Liver (tissue), 2 donors: ENCODE measurements at regions not wholly inside any gene's neighbourhood (a gene's known extent, or its start where the extent isn't known, plus 50 kb on each side); places are given as distances from the start of the nearest gene placed in this dataset.

Source experiments
- FOXA1 ChIP-seq: IDR thresholded peaks from 2 replicates; pipeline ENCODE4 v1.6.1; 2016; ENCODE audit warnings: antibody characterized with exemption
- TF ChIP-seq, protein P1 (sequence below): fragments of 150-350 bp; IDR thresholded peaks from 2 replicates; pipeline ENCODE4 v1.5.1; 2017; ENCODE audit warnings: improper control_type of control experiment, low read depth, low read length; ENCODE audit not compliant: missing input control
- donor health status: healthy.

DNA sequence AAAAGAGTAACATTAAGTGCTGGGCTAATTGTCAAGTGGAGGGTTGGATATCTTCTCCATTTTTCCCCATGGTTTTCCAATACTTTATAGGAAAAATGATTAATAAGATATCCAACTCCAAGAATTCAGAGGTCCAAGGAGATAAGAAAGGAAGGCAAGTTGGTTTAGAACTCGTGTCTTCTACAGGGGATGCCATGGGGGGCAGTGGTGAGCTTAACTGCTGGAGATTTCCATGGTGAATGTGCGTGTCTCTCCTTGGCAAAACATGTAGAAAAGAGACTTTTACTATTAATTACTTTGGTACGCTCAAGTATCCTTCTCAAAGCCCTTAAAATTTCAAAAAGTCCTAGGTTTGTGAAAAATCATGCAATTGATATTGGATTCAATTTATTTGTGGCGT lies 982.9 kb upstream of the RBFOX1 start:
- no peak for TF ChIP-seq FOXA1
- TF ChIP-seq, protein P1, sequence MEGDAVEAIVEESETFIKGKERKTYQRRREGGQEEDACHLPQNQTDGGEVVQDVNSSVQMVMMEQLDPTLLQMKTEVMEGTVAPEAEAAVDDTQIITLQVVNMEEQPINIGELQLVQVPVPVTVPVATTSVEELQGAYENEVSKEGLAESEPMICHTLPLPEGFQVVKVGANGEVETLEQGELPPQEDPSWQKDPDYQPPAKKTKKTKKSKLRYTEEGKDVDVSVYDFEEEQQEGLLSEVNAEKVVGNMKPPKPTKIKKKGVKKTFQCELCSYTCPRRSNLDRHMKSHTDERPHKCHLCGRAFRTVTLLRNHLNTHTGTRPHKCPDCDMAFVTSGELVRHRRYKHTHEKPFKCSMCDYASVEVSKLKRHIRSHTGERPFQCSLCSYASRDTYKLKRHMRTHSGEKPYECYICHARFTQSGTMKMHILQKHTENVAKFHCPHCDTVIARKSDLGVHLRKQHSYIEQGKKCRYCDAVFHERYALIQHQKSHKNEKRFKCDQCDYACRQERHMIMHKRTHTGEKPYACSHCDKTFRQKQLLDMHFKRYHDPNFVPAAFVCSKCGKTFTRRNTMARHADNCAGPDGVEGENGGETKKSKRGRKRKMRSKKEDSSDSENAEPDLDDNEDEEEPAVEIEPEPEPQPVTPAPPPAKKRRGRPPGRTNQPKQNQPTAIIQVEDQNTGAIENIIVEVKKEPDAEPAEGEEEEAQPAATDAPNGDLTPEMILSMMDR = no peak
